ENCODE measurements at regions not wholly inside any gene's neighbourhood (a gene's known extent, or its start where the extent isn't known, plus 50 kb on each side); places are given as distances from the start of the nearest gene placed in this dataset.

GRCh38 chr2:60603533-60604190, 50.2 kb upstream of the BCL11A start:
- Histone ChIP-seq H3K4me3 (ENCODE audit: low read length) (no peak overlapping the region), H3K27ac (ENCODE audit: low read depth, low read length) (no peak overlapping the region), H3K4me1 (ENCODE audit: control insufficient read depth in 2 of 2, insufficient read depth in 2 of 2, low read length in 2 of 2) (no peaks in the 10 kb centered on the region), H3K36me3 (ENCODE audit: control insufficient read depth in 2 of 3, insufficient read depth in 3 of 3, low read length in 3 of 3) (no peaks in the 10 kb centered on the region), H3K9me3 (ENCODE audit: control insufficient read depth in 2 of 3, low read length in 3 of 3) (peaks cover 0 to 7% (median 0%) of the 10 kb centered on the region in 3 experiments), H3K27me3 (ENCODE audit: control insufficient read depth in 2 of 2, insufficient read depth in 2 of 2, low read length in 2 of 2) (no peaks in the 10 kb centered on the region)
- DNase-seq (no peak), ATAC-seq (no peak)
- POLR2A ChIA-PET = no interaction called here
- no peak overlapping the region for H3K27ac Mint-ChIP-seq
- CTCF ChIA-PET = no interaction called here
- intact Hi-C loops (cut with micrococcal nuclease) = no loop called here
- H3K27me3 Mint-ChIP-seq = peaks cover 9 to 43% (median 16%) of the 10 kb centered on the region in 5 donors
- H3K4me3 Mint-ChIP-seq = no peak overlapping the region
- no peaks in the 10 kb centered on the region for H3K4me1 Mint-ChIP-seq
- peaks cover 0 to 21% (median 4%) of the 10 kb centered on the region in 11 donors for H3K9me3 Mint-ChIP-seq
- H3K36me3 Mint-ChIP-seq = peaks cover 0 to 7% (median 0%) of the 10 kb centered on the region in 5 donors

- H3K27me3 ChIP-seq (ENCODE audit: control insufficient read depth in 2 of 2, insufficient read depth in 2 of 2, low read length in 2 of 2) = no peaks in the 10 kb centered on the region
- H3K4me1 ChIP-seq (ENCODE audit: control insufficient read depth in 2 of 2, insufficient read depth in 2 of 2, low read length in 2 of 2) = no peaks in the 10 kb centered on the region
- no peak overlapping the region for H3K4me3 Mint-ChIP-seq
- ATAC-seq = no peak
- DNase-seq = no peak
- no peak overlapping the region for H3K4me3 ChIP-seq (ENCODE audit: low read length)
- intact Hi-C loops (cut with micrococcal nuclease) = no loop called here
- no peak overlapping the region for H3K27ac ChIP-seq (ENCODE audit: low read depth, low read length)
- no peaks in the 10 kb centered on the region for H3K36me3 ChIP-seq (ENCODE audit: control insufficient read depth in 2 of 3, insufficient read depth in 3 of 3, low read length in 3 of 3)
- H3K9me3 Mint-ChIP-seq = peaks cover 0 to 20% (median 4%) of the 10 kb centered on the region in 11 donors
- H3K4me1 Mint-ChIP-seq = no peaks in the 10 kb centered on the region
- CTCF ChIA-PET = no interaction called here
- H3K27ac Mint-ChIP-seq = no peak overlapping the region
- H3K36me3 Mint-ChIP-seq = peaks cover 0 to 7% (median 0%) of the 10 kb centered on the region in 5 donors
- H3K27me3 Mint-ChIP-seq = peaks cover 9 to 38% (median 16%) of the 10 kb centered on the region in 5 donors
- POLR2A ChIA-PET = no interaction called here
- peaks cover 0 to 7% (median 0%) of the 10 kb centered on the region in 3 experiments for H3K9me3 ChIP-seq (ENCODE audit: control insufficient read depth in 2 of 3, low read length in 3 of 3)
Observed at GRCh38 chr2:60604486-60605064, 51.1 kb upstream of the BCL11A start.

GRCh38 chr2:60605866-60606265, 52.4 kb upstream of the BCL11A start:
- ChIA-PET POLR2A (no interaction called here), CTCF (interaction anchor here (0.6 kb wide), 1 partner anchor 101 kb away, joined by 3 read pairs; no protein-coding TSS in a partner anchor)
- Mint-ChIP-seq H3K27me3 (peaks cover 7 to 38% (median 16%) of the 10 kb centered on the region in 5 donors), H3K4me3 (no peak overlapping the region), H3K27ac (no peak overlapping the region), H3K4me1 (no peaks in the 10 kb centered on the region), H3K9me3 (peaks cover 0 to 10% (median 0%) of the 10 kb centered on the region in 11 donors), H3K36me3 (peaks cover 0 to 7% (median 0%) of the 10 kb centered on the region in 5 donors)
- no peaks in the 10 kb centered on the region for H3K36me3 ChIP-seq (ENCODE audit: control insufficient read depth in 2 of 3, insufficient read depth in 3 of 3, low read length in 3 of 3)
- DNase-seq = no peak
- no peak overlapping the region for H3K27ac ChIP-seq (ENCODE audit: low read depth, low read length)
- H3K9me3 ChIP-seq (ENCODE audit: control insufficient read depth in 2 of 3, low read length in 3 of 3) = peaks cover 0 to 2% (median 0%) of the 10 kb centered on the region in 3 experiments
- intact Hi-C loops (cut with micrococcal nuclease) = no loop called here
- no peak for ATAC-seq
- no peaks in the 10 kb centered on the region for H3K27me3 ChIP-seq (ENCODE audit: control insufficient read depth in 2 of 2, insufficient read depth in 2 of 2, low read length in 2 of 2)
- no peaks in the 10 kb centered on the region for H3K4me1 ChIP-seq (ENCODE audit: control insufficient read depth in 2 of 2, insufficient read depth in 2 of 2, low read length in 2 of 2)
- H3K4me3 ChIP-seq (ENCODE audit: low read length) = no peak overlapping the region

- ATAC-seq = no peak
- ChIA-PET CTCF (no interaction called here), POLR2A (no interaction called here)
Observed at GRCh38 chr2:60608679-60609078, 55.2 kb upstream of the BCL11A start.

GRCh38 chr2:60612033-60612432, 58.6 kb upstream of the BCL11A start:
- H3K27me3 Mint-ChIP-seq = peaks cover 5 to 23% (median 14%) of the 10 kb centered on the region in 5 donors
- no peaks in the 10 kb centered on the region for H3K4me1 ChIP-seq (ENCODE audit: control insufficient read depth in 2 of 2, insufficient read depth in 2 of 2, low read length in 2 of 2)
- ChIA-PET POLR2A (no interaction called here), CTCF (no interaction called here)
- peaks cover 0 to 1% (median 0%) of the 10 kb centered on the region in 11 donors for H3K9me3 Mint-ChIP-seq
- H3K36me3 ChIP-seq (ENCODE audit: control insufficient read depth in 2 of 3, insufficient read depth in 3 of 3, low read length in 3 of 3) = no peaks in the 10 kb centered on the region
- ATAC-seq (peak; percentile 37), DNase-seq (no peak)
- H3K4me3 Mint-ChIP-seq = no peak overlapping the region
- H3K9me3 ChIP-seq (ENCODE audit: control insufficient read depth in 2 of 3, low read length in 3 of 3) = no peaks in the 10 kb centered on the region
- no peaks in the 10 kb centered on the region for H3K36me3 Mint-ChIP-seq
- H3K27ac ChIP-seq (ENCODE audit: low read depth, low read length) = no peak overlapping the region
- intact Hi-C loops (cut with micrococcal nuclease) = no loop called here
- no peaks in the 10 kb centered on the region for H3K27me3 ChIP-seq (ENCODE audit: control insufficient read depth in 2 of 2, insufficient read depth in 2 of 2, low read length in 2 of 2)
- H3K4me3 ChIP-seq (ENCODE audit: low read length) = no peak overlapping the region
- H3K27ac Mint-ChIP-seq = no peak overlapping the region
- no peaks in the 10 kb centered on the region for H3K4me1 Mint-ChIP-seq

More at GRCh38 chr2:60608679-60609078, 55.2 kb upstream of the BCL11A start:
- no peaks in the 10 kb centered on the region for H3K27me3 ChIP-seq (ENCODE audit: control insufficient read depth in 2 of 2, insufficient read depth in 2 of 2, low read length in 2 of 2)
- H3K27me3 Mint-ChIP-seq = peaks cover 9 to 33% (median 14%) of the 10 kb centered on the region in 5 donors
- H3K4me1 Mint-ChIP-seq = no peaks in the 10 kb centered on the region
- DNase-seq = no peak
- peaks cover 0 to 1% (median 0%) of the 10 kb centered on the region in 11 donors for H3K9me3 Mint-ChIP-seq
- H3K36me3 ChIP-seq (ENCODE audit: control insufficient read depth in 2 of 3, insufficient read depth in 3 of 3, low read length in 3 of 3) = no peaks in the 10 kb centered on the region
- intact Hi-C loops (cut with micrococcal nuclease) = no loop called here
- H3K27ac Mint-ChIP-seq = no peak overlapping the region
- no peak overlapping the region for H3K4me3 ChIP-seq (ENCODE audit: low read length)
- no peak overlapping the region for H3K27ac ChIP-seq (ENCODE audit: low read depth, low read length)
- H3K4me3 Mint-ChIP-seq = no peak overlapping the region
- H3K9me3 ChIP-seq (ENCODE audit: control insufficient read depth in 2 of 3, low read length in 3 of 3) = no peaks in the 10 kb centered on the region
- H3K4me1 ChIP-seq (ENCODE audit: control insufficient read depth in 2 of 2, insufficient read depth in 2 of 2, low read length in 2 of 2) = no peaks in the 10 kb centered on the region
- peaks cover 0 to 3% (median 0%) of the 10 kb centered on the region in 5 donors for H3K36me3 Mint-ChIP-seq

- no peaks in the 10 kb centered on the region for H3K4me1 ChIP-seq (ENCODE audit: control insufficient read depth in 2 of 2, insufficient read depth in 2 of 2, low read length in 2 of 2)
- Mint-ChIP-seq H3K36me3 (no peaks in the 10 kb centered on the region), H3K27me3 (peaks cover 5 to 18% (median 10%) of the 10 kb centered on the region in 5 donors), H3K4me1 (no peaks in the 10 kb centered on the region), H3K9me3 (peaks cover 0 to 1% (median 0%) of the 10 kb centered on the region in 11 donors), H3K4me3 (no peak overlapping the region), H3K27ac (no peak overlapping the region)
- ATAC-seq (no peak), DNase-seq (no peak)
- H3K27me3 ChIP-seq (ENCODE audit: control insufficient read depth in 2 of 2, insufficient read depth in 2 of 2, low read length in 2 of 2) = no peaks in the 10 kb centered on the region
- ChIA-PET POLR2A (no interaction called here), CTCF (no interaction called here)
- no peaks in the 10 kb centered on the region for H3K36me3 ChIP-seq (ENCODE audit: control insufficient read depth in 2 of 3, insufficient read depth in 3 of 3, low read length in 3 of 3)
- no peak overlapping the region for H3K4me3 ChIP-seq (ENCODE audit: low read length)
- H3K9me3 ChIP-seq (ENCODE audit: control insufficient read depth in 2 of 3, low read length in 3 of 3) = no peaks in the 10 kb centered on the region
- intact Hi-C loops (cut with micrococcal nuclease) = no loop called here
- H3K27ac ChIP-seq (ENCODE audit: low read depth, low read length) = no peak overlapping the region
Observed at GRCh38 chr2:60614319-60614718, 60.9 kb upstream of the BCL11A start.
